ENCODE measurements at regions not wholly inside any gene's neighbourhood (a gene's known extent, or its start where the extent isn't known, plus 50 kb on each side); places are given as distances from the start of the nearest gene placed in this dataset.

DNA sequence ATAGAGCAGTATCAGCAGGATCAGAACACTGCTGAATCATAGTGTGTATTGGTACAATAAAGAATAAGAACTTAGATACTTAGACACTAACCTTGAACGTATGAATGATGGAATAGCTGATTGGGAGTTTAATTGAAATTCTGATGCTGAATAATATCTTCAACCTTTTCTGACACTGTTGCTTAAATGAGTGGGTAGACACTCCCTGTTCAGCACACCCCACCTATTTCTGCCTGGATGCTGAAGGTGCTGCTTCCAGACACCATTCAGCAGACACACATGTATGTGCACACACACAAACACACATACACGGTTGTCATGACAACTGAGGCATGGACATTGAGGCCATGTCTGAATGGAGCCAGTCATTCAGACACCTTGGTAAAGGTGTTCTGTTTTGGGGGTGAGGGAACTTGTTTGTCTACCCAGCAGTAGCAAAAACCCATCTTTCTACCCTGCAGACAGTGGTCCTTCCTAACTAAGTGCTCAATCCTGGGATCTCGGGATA lies 54.3 kb downstream of the TMEM215 start:
- 63 to 71% methylated on average over 3 of the region's 3 CpGs for WGBS, 2 donors
- no peak for DNase-seq
- TF ChIP-seq, protein P1, sequence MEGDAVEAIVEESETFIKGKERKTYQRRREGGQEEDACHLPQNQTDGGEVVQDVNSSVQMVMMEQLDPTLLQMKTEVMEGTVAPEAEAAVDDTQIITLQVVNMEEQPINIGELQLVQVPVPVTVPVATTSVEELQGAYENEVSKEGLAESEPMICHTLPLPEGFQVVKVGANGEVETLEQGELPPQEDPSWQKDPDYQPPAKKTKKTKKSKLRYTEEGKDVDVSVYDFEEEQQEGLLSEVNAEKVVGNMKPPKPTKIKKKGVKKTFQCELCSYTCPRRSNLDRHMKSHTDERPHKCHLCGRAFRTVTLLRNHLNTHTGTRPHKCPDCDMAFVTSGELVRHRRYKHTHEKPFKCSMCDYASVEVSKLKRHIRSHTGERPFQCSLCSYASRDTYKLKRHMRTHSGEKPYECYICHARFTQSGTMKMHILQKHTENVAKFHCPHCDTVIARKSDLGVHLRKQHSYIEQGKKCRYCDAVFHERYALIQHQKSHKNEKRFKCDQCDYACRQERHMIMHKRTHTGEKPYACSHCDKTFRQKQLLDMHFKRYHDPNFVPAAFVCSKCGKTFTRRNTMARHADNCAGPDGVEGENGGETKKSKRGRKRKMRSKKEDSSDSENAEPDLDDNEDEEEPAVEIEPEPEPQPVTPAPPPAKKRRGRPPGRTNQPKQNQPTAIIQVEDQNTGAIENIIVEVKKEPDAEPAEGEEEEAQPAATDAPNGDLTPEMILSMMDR (IDR thresholded peaks at IDR 0.05) = no peak
- TF ChIP-seq POLR2A (IDR thresholded peaks at IDR 0.05) = no peak
- H3K27me3 ChIP-seq = no peaks in the 10 kb centered on the region
- H3K9me3 ChIP-seq = no peaks in the 10 kb centered on the region
- no peak for ATAC-seq
- H3K4me3 ChIP-seq = no peak overlapping the region
- H3K4me1 ChIP-seq = no peaks in the 10 kb centered on the region
- intact Hi-C loops (cut with DNase I) = no loop called here
- no peak overlapping the region for H3K27ac ChIP-seq
- H3K36me3 ChIP-seq (replicated peaks in 1 of 2; ENCODE audit: insufficient read depth in 1 of 2, low read depth in 2 of 2) = no peaks in the 10 kb centered on the region

DNA sequence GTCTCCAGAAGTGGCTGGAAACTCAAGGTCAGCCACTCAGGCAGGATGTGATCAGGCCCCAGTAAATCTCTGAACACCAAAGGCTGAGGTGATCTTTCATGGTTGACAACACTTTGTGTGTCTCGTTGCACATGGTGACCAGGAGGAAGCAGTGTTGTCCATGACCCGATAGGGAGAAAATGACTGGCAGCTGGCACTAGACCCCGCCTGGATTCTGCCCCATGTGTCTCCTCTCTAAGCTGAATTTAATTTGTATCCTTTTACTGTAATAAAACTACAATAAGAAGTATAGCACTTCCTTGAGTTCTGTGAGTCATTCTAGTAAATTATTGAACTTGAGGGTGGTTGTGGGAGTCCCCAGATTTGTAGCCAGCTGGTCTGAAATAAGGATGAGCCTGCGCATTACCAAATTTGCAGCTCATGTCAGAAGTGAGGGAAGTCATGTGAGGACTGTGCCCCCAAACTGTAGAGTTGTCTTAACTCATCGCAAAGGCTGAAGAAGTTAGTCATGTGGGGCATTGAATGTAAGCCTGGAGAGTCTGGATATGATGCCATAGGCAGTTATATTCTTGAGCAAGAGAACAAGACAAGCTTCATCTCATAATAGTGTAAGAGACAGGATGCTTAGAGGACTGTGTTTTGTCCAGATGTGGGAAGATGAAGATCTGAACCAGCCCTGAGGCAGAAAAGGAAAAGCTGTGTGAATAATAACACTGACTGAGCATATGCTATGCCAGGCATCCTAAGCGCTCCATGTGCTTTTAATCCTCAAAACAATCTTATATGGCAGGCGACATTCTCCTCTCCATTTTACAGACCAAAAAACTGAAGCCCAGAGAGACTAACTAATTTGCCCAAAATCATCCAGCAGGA lies 55.9 kb downstream of the TMEM215 start:
- Histone ChIP-seq H3K4me3 (no peak overlapping the region), H3K36me3 (replicated peaks in 1 of 2; ENCODE audit: insufficient read depth in 1 of 2, low read depth in 2 of 2) (no peaks in the 10 kb centered on the region), H3K27me3 (no peaks in the 10 kb centered on the region), H3K27ac (no peak overlapping the region), H3K4me1 (no peaks in the 10 kb centered on the region), H3K9me3 (no peaks in the 10 kb centered on the region)
- intact Hi-C loops (cut with DNase I) = no loop called here
- DNase-seq (no peak), ATAC-seq (no peak)
- no peak for TF ChIP-seq POLR2A (IDR thresholded peaks at IDR 0.05)
- TF ChIP-seq, protein P1 (IDR thresholded peaks at IDR 0.05) = no peak
- WGBS, 2 donors = 56 to 60% methylated on average over 7 of the region's 7 CpGs

- Histone ChIP-seq H3K27ac (no peak overlapping the region), H3K4me3 (no peak overlapping the region), H3K36me3 (replicated peaks in 1 of 2; ENCODE audit: insufficient read depth in 1 of 2, low read depth in 2 of 2) (no peaks in the 10 kb centered on the region), H3K9me3 (no peaks in the 10 kb centered on the region), H3K27me3 (no peaks in the 10 kb centered on the region), H3K4me1 (no peaks in the 10 kb centered on the region)
- ATAC-seq = no peak
- no peak for DNase-seq
- intact Hi-C loops (cut with DNase I) = no loop called here
- no peak for TF ChIP-seq POLR2A (IDR thresholded peaks at IDR 0.05)
- TF ChIP-seq, protein P1 (IDR thresholded peaks at IDR 0.05) = no peak
- 61 to 62% methylated on average over 2 of the region's 2 CpGs for WGBS, 2 donors
These were observed 58.0 kb downstream of the TMEM215 start for GRCh38 chr9:32841314-32841713.

DNA sequence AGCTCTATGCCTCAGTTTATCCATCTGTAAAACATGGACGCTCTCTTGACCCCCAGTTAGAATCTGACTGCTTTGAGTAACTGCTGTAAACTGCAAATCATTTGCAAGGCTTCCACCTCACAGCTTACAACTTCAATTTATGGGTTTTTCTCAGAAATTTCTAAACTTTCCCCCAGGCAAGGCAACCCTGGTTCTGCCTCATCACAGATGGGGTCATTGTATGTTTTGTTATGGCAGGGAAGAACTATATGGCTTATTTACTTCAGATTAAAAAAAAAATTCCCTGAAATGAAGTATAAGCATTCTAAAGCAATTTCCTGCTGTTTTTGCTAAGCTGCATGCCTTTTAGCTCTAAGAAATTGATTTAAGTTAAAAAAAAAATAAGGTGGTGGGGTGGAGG lies 60.0 kb downstream of the TMEM215 start:
- WGBS, 2 donors = 59 to 61% methylated on average over 1 of the region's 1 CpG
- no peaks in the 10 kb centered on the region for H3K27me3 ChIP-seq
- TF ChIP-seq POLR2A (IDR thresholded peaks at IDR 0.05) = no peak
- TF ChIP-seq, protein P1 (IDR thresholded peaks at IDR 0.05) = no peak
- DNase-seq (no peak), ATAC-seq (no peak)
- no peak overlapping the region for H3K27ac ChIP-seq
- H3K36me3 ChIP-seq (replicated peaks in 1 of 2; ENCODE audit: insufficient read depth in 1 of 2, low read depth in 2 of 2) = no peaks in the 10 kb centered on the region
- H3K9me3 ChIP-seq = no peaks in the 10 kb centered on the region
- H3K4me1 ChIP-seq = no peaks in the 10 kb centered on the region
- no peak overlapping the region for H3K4me3 ChIP-seq
- intact Hi-C loops (cut with DNase I) = no loop called here

- H3K4me1 ChIP-seq = no peaks in the 10 kb centered on the region
- H3K9me3 ChIP-seq = no peaks in the 10 kb centered on the region
- DNase-seq (no peak), ATAC-seq (no peak)
- H3K36me3 ChIP-seq (replicated peaks in 1 of 2; ENCODE audit: insufficient read depth in 1 of 2, low read depth in 2 of 2) = no peaks in the 10 kb centered on the region
- TF ChIP-seq, protein P1 (IDR thresholded peaks at IDR 0.05) = no peak
- TF ChIP-seq POLR2A (IDR thresholded peaks at IDR 0.05) = no peak
- WGBS, 2 donors = 58 to 62% methylated on average over 6 of the region's 6 CpGs
- H3K27me3 ChIP-seq = no peaks in the 10 kb centered on the region
- no peak overlapping the region for H3K4me3 ChIP-seq
- intact Hi-C loops (cut with DNase I) = no loop called here
- no peak overlapping the region for H3K27ac ChIP-seq
These were observed 60.9 kb downstream of the TMEM215 start for GRCh38 chr9:32844259-32844658.

Measured in body of pancreas (tissue), 4 donors.